Keratinocyte (primary cell): ENCODE measurements at regions not wholly inside any gene's neighbourhood (a gene's known extent, or its start where the extent isn't known, plus 50 kb on each side); places are given as distances from the start of the nearest gene placed in this dataset.

Source experiments
- DNase-seq: peaks from one replicate; pipeline ENCODE4 v3.0.0-alpha.2; 2011; ENCODE audit warnings: low read depth, missing footprints, low spot score
- FAIRE-seq: peaks from 2 replicates; lab custom pipeline; 2011; peaks lifted over from hg19 to GRCh38; lab: Jason Lieb, UNC
- H2AFZ ChIP-seq: 2 replicates; pipeline ENCODE4 v1.6.0; 2012; ENCODE audit warnings: low read length, control low read depth, inconsistent platforms; ENCODE audit not compliant: control insufficient read depth
- H3K27ac ChIP-seq: 2 replicates; pipeline ENCODE4 v1.5.1; 2011; ENCODE audit warnings: low read length; ENCODE audit not compliant: control insufficient read depth, insufficient read depth
- H3K27me3 ChIP-seq: 3 replicates; pipeline ENCODE4 v1.6.0; 2011; ENCODE audit warnings: low read length; ENCODE audit not compliant: control insufficient read depth, insufficient read depth; ENCODE audit errors: extremely low read depth
- H3K36me3 ChIP-seq, 2 experiments: 2 replicates in 1 of 2; 3 replicates in 1 of 2; pipeline ENCODE4 v1.5.1; 2011; ENCODE audit warnings: low read length in 2 of 2, mild to moderate bottlenecking in 1 of 2; ENCODE audit not compliant: control insufficient read depth in 2 of 2, insufficient read depth in 2 of 2; ENCODE audit errors: extremely low read depth in 1 of 2
- H3K4me1 ChIP-seq: 3 replicates; pipeline ENCODE4 v1.5.1; 2011; ENCODE audit warnings: low read length; ENCODE audit not compliant: control insufficient read depth, insufficient read depth; ENCODE audit errors: extremely low read depth
- H3K4me2 ChIP-seq: 3 replicates; pipeline ENCODE4 v1.6.0; 2011; ENCODE audit warnings: low read depth, low read length; ENCODE audit not compliant: control insufficient read depth, insufficient read depth; ENCODE audit errors: extremely low read depth
- H3K4me3 ChIP-seq, 3 experiments: fragments of 200-600 bp in 1 of 3; sonication (generic) in 1 of 3; 2 replicates in 2 of 3; 3 replicates in 1 of 3; pipeline ENCODE4 v1.5.1; 2011 to 2016; ENCODE audit warnings: low read length in 3 of 3, mild to moderate bottlenecking in 3 of 3, control low read depth in 2 of 3, inconsistent platforms in 1 of 3, low read depth in 1 of 3, mixed read lengths in 1 of 3, mixed run types in 1 of 3, moderate library complexity in 1 of 3; ENCODE audit not compliant: control insufficient read depth in 2 of 3, insufficient read depth in 2 of 3; ENCODE audit errors: extremely low read depth in 1 of 3
- H3K79me2 ChIP-seq: 2 replicates; pipeline ENCODE4 v1.6.0; 2012; ENCODE audit warnings: low read length; ENCODE audit not compliant: control insufficient read depth, insufficient read depth
- H3K9ac ChIP-seq: 3 replicates; pipeline ENCODE4 v1.6.0; 2011; ENCODE audit warnings: low read length; ENCODE audit not compliant: control insufficient read depth, insufficient read depth; ENCODE audit errors: extremely low read depth
- H3K9me1 ChIP-seq: 3 replicates; pipeline ENCODE4 v1.6.0; 2011; ENCODE audit warnings: low read length; ENCODE audit not compliant: control insufficient read depth, insufficient read depth; ENCODE audit errors: extremely low read depth
- H3K9me3 ChIP-seq: 2 replicates; pipeline ENCODE4 v1.5.1; 2012; ENCODE audit warnings: low read depth, low read length; ENCODE audit not compliant: control insufficient read depth
- H4K20me1 ChIP-seq: 3 replicates; pipeline ENCODE4 v1.6.0; 2011; ENCODE audit warnings: low read length; ENCODE audit not compliant: control insufficient read depth, insufficient read depth; ENCODE audit errors: extremely low read depth
- EZH2 ChIP-seq: IDR thresholded peaks from one replicate; pipeline ENCODE4 v1.6.1; 2012; ENCODE audit warnings: inconsistent platforms, mild to moderate bottlenecking, low read length, moderate library complexity
- dilution Hi-C: fragments of 300-500 bp; cut with MboI; formaldehyde crosslinking; loops from one replicate; pipeline ENCODE4 v1.7.0; 2020; ENCODE audit warnings: low sequenced_read_pairs; ENCODE audit not compliant: extremely low pct_ligation_motif_present
- TF ChIP-seq, protein P1 (sequence below), 3 experiments: IDR thresholded peaks in 1 of 3; conservative IDR thresholded peaks in 1 of 3; optimal IDR thresholded peaks in 1 of 3; 2 replicates in 2 of 3; 3 replicates in 1 of 3; pipeline versions ENCODE3 to v1.5.1; 2011; ENCODE audit warnings: low read length in 3 of 3, mild to moderate bottlenecking in 3 of 3, moderate library complexity in 2 of 3, control low read depth in 1 of 3, inconsistent platforms in 1 of 3; ENCODE audit not compliant: insufficient read depth in 2 of 3; ENCODE audit errors: extremely low read depth in 1 of 3

DNA sequence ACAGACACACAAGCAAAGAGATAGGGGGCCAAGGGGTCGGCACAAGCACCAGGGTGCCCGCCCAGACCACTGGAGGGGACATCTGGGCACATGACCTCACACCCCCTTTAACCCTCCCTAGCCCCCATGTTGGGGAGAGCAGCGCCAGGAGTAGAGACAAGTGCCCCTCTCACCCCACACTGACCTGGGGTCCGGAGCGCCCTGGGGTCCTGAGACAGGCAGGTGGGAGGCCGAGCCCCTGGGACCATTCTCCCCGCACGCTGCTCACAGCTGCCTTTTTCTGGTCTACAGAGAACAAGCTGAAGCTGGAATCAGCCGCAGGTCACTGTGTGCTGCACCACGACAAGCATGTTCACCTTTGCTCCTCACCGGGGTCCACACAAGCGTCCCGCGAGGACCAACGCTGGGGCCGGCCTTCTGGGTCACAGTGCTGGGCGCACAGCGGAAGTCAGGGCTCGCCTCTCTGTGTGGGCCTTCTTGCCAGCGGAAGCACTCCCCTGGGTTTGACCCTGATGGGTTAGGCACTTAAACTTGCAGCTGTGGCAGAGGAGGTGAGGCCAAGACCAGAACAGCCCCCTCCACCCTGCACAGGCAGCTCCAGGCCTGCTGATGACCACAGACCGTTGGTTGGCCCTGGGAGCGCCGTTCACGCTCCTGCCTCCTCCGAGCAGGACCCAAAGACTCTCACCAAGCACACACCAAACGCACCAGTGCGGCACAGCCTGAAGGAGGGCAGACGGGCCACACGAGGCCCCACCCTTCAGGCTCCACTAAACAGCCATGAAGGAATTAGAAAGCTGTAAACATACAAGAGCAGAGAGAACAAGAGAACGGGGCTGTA, 275.3 kb downstream of the EIPR1 start:
- H3K9ac ChIP-seq = no peak overlapping the region
- no peak overlapping the region for H3K27ac ChIP-seq
- no peaks in the 10 kb centered on the region for H3K36me3 ChIP-seq
- DNase-seq (no peak), FAIRE-seq (no peak)
- dilution Hi-C loops = no loop called here
- H2AFZ ChIP-seq = no peak overlapping the region
- no peak overlapping the region for H3K4me3 ChIP-seq
- H3K27me3 ChIP-seq = no peaks in the 10 kb centered on the region
- no peaks in the 10 kb centered on the region for H4K20me1 ChIP-seq
- TF ChIP-seq, protein P1, sequence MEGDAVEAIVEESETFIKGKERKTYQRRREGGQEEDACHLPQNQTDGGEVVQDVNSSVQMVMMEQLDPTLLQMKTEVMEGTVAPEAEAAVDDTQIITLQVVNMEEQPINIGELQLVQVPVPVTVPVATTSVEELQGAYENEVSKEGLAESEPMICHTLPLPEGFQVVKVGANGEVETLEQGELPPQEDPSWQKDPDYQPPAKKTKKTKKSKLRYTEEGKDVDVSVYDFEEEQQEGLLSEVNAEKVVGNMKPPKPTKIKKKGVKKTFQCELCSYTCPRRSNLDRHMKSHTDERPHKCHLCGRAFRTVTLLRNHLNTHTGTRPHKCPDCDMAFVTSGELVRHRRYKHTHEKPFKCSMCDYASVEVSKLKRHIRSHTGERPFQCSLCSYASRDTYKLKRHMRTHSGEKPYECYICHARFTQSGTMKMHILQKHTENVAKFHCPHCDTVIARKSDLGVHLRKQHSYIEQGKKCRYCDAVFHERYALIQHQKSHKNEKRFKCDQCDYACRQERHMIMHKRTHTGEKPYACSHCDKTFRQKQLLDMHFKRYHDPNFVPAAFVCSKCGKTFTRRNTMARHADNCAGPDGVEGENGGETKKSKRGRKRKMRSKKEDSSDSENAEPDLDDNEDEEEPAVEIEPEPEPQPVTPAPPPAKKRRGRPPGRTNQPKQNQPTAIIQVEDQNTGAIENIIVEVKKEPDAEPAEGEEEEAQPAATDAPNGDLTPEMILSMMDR (optimal IDR thresholded peaks at IDR 0.05 in 1 of 3, IDR thresholded peaks at IDR 0.05 in 1 of 3, conservative IDR thresholded peaks at IDR 0.05 in 1 of 3; ENCODE audit: extremely low read depth in 1 of 3, insufficient read depth in 2 of 3, low read length in 3 of 3) = no peak
- no peak overlapping the region for H3K4me2 ChIP-seq
- H3K4me1 ChIP-seq = no peaks in the 10 kb centered on the region
- no peaks in the 10 kb centered on the region for H3K9me1 ChIP-seq
- no peaks in the 10 kb centered on the region for H3K9me3 ChIP-seq
- H3K79me2 ChIP-seq = no peaks in the 10 kb centered on the region

DNA sequence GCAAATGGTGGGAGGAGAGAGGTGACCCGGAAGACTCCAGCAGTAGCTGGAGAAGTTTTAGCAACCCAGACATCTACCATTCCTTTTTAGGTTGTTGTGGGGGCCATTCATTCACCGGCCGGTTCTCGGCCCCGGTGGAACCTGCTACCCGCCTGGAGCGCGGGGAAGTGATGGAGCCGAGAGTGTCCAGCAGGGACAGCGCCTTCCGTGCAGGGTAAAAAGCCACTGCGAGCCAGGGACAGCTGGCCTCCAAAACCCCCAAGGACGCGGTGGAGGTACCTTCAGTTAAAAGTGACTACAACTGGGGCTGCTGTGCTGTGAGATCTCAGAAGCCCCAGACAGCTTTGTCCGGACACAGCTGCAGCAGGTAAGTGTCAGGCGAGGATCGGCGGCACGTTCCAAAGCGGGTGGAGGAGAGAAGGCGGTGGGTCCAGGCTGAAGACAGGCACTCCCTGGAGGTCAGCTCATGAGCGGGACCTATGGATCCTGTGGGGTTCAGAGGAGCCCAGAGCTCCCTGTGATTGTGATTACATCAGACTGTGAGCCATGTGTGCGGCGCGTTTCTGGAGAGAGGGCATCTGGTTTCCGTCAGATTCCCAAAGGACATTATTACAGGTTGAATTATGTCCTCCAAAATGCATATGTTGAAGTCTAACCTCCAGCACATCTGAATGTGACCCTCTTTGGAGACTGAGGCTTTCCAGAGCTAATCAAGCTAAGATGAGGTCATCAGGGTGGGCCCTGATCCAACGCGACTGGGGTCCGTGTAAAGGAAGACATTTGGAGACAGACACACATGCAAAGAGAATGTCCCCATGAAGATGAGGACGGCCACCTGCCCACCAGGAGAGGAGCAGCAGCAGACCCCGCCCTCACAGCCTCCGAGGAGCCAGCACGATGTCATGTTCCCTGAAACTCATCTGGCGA, 276.3 kb downstream of the EIPR1 start:
- dilution Hi-C loops = no loop called here
- Histone ChIP-seq H3K4me3 (no peak overlapping the region), H4K20me1 (no peaks in the 10 kb centered on the region), H3K79me2 (no peaks in the 10 kb centered on the region), H3K9ac (no peak overlapping the region), H3K36me3 (no peaks in the 10 kb centered on the region), H3K27me3 (no peaks in the 10 kb centered on the region), H3K4me1 (no peaks in the 10 kb centered on the region), H3K9me1 (no peaks in the 10 kb centered on the region), H3K27ac (no peak overlapping the region), H3K4me2 (no peak overlapping the region), H2AFZ (no peak overlapping the region), H3K9me3 (no peaks in the 10 kb centered on the region)
- no peak for TF ChIP-seq EZH2
- TF ChIP-seq, protein P1 (optimal IDR thresholded peaks at IDR 0.05 in 1 of 3, IDR thresholded peaks at IDR 0.05 in 1 of 3, conservative IDR thresholded peaks at IDR 0.05 in 1 of 3; ENCODE audit: extremely low read depth in 1 of 3, insufficient read depth in 2 of 3, low read length in 3 of 3) = no peak
- FAIRE-seq (no peak), DNase-seq (no peak)
